ENCODE measurements at regions not wholly inside any gene's neighbourhood (a gene's known extent, or its start where the extent isn't known, plus 50 kb on each side); places are given as distances from the start of the nearest gene placed in this dataset.

DNA sequence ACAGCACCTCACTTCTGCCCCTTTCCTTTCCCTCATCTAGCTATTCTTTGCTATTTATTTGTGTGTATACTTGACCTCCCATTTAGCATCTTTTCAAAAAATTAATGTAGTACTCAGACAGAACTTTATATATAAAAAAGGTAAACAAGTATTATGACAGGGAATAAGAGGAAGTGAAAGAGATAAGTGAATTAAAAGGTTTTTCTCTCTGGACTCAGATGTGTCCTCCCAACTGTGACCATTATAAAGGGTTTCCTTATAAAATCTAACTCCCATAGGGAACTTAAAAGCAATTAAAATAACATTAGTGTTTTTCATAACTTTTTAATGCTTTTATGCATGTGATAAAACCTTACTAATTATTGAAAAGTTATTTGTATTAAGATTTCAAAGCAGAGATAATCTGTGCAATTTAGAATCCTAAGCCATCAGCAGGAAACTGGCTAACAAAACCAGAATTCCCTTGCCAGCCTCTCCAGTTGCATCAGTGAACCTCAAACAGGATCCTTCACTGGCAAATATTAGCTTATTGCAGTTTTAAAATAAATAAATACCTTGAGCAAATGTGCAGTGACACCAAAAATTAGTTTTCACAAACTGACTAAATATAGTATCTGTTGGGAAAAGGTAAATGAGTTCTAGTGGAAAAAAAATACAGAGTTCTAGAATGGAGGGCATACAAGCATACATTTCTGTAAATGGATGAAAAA is 930.7 kb downstream of the BCL11A start:
- Mint-ChIP-seq H3K4me1 (no peaks in the 10 kb centered on the region), H3K4me3 (no peak overlapping the region), H3K27ac (no peak overlapping the region), H3K9me3 (peaks cover 10% of the 10 kb centered on the region), H3K36me3 (no peaks in the 10 kb centered on the region), H3K27me3 (peaks cover 5% of the 10 kb centered on the region)

GRCh38 chr2:59604123-59604522 is 949.3 kb downstream of the BCL11A start:
- H3K4me3 Mint-ChIP-seq, result no peak overlapping the region
- H3K4me1 Mint-ChIP-seq, result no peaks in the 10 kb centered on the region
- no peaks in the 10 kb centered on the region for H3K9me3 Mint-ChIP-seq
- H3K27me3 Mint-ChIP-seq, result no peaks in the 10 kb centered on the region
- no peaks in the 10 kb centered on the region for H3K36me3 Mint-ChIP-seq
- no peak overlapping the region for H3K27ac Mint-ChIP-seq

- Mint-ChIP-seq H3K27me3 (peaks cover 10% of the 10 kb centered on the region), H3K36me3 (no peaks in the 10 kb centered on the region), H3K9me3 (no peaks in the 10 kb centered on the region), H3K27ac (no peak overlapping the region), H3K4me1 (peaks cover 5% of the 10 kb centered on the region), H3K4me3 (no peak overlapping the region)
These were observed 958.7 kb downstream of the BCL11A start for GRCh38 chr2:59594671-59595222.

DNA sequence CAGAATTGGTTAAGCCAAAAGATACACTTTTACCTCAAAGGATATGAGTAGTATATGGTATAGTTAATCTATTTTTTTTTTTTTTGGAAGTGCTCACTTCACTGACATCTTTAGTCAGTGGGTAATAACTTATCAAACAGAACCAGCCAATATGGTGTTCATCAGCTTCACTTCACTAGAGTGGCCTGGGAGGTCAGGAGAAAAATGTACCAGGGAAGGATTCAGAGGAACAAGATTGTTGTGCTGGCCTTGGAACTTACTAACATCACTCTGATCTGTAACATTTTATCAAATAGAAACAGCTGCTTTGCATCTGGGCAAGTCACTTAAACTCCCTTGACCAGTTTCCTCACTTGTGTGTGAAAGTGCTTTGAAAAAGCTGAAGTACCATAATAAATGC is 962.7 kb downstream of the BCL11A start:
- Mint-ChIP-seq H3K27ac (no peak overlapping the region), H3K4me3 (no peak overlapping the region), H3K27me3 (peaks cover 6% of the 10 kb centered on the region), H3K9me3 (no peaks in the 10 kb centered on the region), H3K36me3 (no peaks in the 10 kb centered on the region), H3K4me1 (peaks cover 5% of the 10 kb centered on the region)

DNA sequence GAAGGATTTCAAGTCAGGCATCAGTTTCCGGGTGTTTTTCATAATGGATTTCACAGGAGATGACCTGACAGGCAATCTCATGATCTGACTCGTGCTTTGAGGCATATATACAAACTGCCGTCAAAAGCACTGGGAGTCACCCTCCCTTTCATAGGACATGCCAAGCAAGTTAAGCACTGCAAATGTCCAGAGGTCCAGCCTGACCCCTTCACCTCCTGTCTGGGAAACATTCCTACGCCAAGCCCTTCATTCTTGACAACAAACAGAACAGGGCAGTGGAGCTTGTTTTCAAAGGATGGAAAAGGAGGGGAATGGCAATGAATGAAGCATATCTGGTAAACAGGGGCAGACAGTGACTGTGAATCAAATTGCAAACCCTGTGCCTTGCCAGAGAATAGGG is 963.6 kb downstream of the BCL11A start:
- no peaks in the 10 kb centered on the region for H3K36me3 Mint-ChIP-seq
- H3K27me3 Mint-ChIP-seq, result peaks cover 6% of the 10 kb centered on the region
- H3K4me1 Mint-ChIP-seq, result peaks cover 5% of the 10 kb centered on the region
- no peak overlapping the region for H3K4me3 Mint-ChIP-seq
- H3K27ac Mint-ChIP-seq, result no peak overlapping the region
- H3K9me3 Mint-ChIP-seq, result no peaks in the 10 kb centered on the region

DNA sequence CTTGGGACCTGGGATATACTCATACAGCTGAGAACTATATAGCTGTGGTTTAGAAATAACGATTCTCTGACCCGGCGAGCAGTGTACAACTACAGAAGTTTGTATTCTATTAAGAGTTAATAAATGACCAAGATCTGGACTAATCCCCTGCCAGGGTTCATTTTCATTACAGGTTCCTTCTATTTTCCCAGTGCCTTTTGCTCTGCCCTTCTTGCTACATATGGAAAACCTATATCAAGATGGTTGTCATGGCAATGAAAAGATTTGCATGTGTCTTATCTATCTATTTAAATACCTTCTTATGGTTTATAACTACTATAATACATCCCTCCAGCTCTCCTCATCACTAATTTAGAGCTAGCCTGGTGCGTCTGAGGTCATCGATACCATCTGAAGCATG is 965.2 kb downstream of the BCL11A start:
- Mint-ChIP-seq H3K9me3 (peaks cover 4% of the 10 kb centered on the region), H3K36me3 (no peaks in the 10 kb centered on the region), H3K4me3 (no peak overlapping the region), H3K4me1 (no peaks in the 10 kb centered on the region), H3K27ac (no peak overlapping the region), H3K27me3 (peaks cover 6% of the 10 kb centered on the region)

DNA sequence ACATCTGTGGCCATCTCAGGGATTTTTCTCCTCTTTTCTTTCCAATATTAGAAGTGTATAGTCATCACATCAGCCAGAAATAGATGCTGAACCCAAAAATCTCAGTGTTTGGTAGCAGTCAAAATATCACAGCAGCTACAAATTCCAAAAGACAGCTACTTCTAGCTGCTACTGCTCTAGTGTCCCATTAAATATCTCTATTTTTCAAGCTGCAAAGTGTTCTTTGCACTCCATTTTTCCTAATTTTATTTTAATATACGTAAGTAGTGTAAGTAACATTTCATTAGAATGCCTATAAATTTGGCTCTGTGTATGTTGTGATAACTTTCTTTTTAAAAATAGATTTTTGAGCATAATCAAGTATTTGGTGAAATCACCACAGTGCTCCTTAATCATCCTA is 967.3 kb downstream of the BCL11A start:
- Mint-ChIP-seq H3K4me3 (no peak overlapping the region), H3K36me3 (no peaks in the 10 kb centered on the region), H3K4me1 (no peaks in the 10 kb centered on the region), H3K9me3 (peaks cover 4% of the 10 kb centered on the region), H3K27me3 (no peaks in the 10 kb centered on the region), H3K27ac (no peak overlapping the region)

GRCh38 chr2:59585655-59586054 is 967.8 kb downstream of the BCL11A start:
- no peaks in the 10 kb centered on the region for H3K4me1 Mint-ChIP-seq
- no peak overlapping the region for H3K27ac Mint-ChIP-seq
- H3K36me3 Mint-ChIP-seq, result no peaks in the 10 kb centered on the region
- peaks cover 4% of the 10 kb centered on the region for H3K9me3 Mint-ChIP-seq
- H3K4me3 Mint-ChIP-seq, result no peak overlapping the region
- no peaks in the 10 kb centered on the region for H3K27me3 Mint-ChIP-seq

DNA sequence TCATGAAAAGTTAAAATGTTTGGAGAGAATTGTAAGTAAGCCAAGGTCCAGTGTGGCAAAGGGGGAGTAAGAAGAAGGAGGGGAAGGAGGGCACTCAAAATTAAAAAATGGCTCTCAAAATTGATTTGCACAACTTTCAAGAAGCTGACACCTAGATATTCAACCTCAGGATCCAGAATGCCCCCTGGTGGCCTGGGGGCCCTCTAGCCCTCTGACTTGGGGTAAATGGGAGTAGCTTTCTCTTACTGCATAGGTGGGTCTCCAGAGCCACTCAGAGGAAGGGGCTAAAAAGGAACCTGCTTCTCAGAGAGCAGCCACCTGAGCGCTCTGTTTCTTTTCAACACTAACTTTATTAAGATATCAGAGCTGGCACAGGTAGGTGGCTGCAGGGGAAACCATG is 968.5 kb downstream of the BCL11A start:
- Mint-ChIP-seq H3K4me1 (no peaks in the 10 kb centered on the region), H3K36me3 (no peaks in the 10 kb centered on the region), H3K9me3 (peaks cover 4% of the 10 kb centered on the region), H3K4me3 (no peak overlapping the region), H3K27ac (no peak overlapping the region), H3K27me3 (no peaks in the 10 kb centered on the region)

- Mint-ChIP-seq H3K36me3 (no peaks in the 10 kb centered on the region), H3K4me3 (no peak overlapping the region), H3K27ac (no peak overlapping the region), H3K4me1 (no peaks in the 10 kb centered on the region), H3K27me3 (no peaks in the 10 kb centered on the region), H3K9me3 (peaks cover 4% of the 10 kb centered on the region)
These were observed 970.2 kb downstream of the BCL11A start for GRCh38 chr2:59583173-59583765.

DNA sequence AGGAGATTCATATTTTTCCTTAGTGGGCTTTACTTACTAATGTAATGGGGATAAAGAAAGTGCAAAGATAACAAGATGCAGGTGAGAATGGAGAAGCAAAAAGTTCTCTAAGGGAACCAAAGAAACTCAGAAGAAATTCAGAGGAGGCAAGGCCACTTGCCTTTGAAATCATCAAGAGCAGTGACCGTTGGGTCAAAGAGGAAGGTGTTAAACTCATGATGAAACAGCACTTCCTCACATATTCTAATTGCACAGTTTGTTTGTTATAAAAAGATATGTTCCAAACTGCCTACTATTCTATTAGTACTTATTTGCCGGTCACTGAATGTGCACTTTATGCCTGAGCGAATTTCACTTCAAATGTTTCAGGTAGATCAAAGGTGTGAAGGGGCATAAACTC is 975.1 kb downstream of the BCL11A start:
- no peak overlapping the region for H3K4me3 Mint-ChIP-seq
- H3K9me3 Mint-ChIP-seq, result no peaks in the 10 kb centered on the region
- H3K27me3 Mint-ChIP-seq, result no peaks in the 10 kb centered on the region
- no peaks in the 10 kb centered on the region for H3K4me1 Mint-ChIP-seq
- H3K27ac Mint-ChIP-seq, result no peak overlapping the region
- no peaks in the 10 kb centered on the region for H3K36me3 Mint-ChIP-seq

DNA sequence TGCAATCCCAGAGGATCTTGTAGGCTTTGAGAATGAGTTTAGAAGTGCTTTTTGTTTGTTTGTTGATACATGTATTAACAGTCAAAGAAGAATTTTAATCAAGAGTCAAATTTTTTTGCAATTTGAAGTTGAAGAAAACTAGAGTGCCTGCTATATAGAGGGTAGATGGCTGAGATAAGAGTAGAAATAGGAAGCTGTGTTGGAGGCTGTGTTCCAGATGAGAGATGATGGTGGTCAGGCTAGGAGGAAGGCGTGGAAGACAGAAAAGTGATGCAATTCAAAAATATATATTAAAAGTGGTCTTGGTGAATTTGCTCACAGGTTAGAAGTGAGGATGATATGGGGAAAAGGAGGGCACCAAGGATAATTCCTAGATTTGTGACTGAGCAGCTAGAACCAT is 978.3 kb downstream of the BCL11A start:
- Mint-ChIP-seq H3K4me3 (no peak overlapping the region), H3K9me3 (no peaks in the 10 kb centered on the region), H3K27ac (no peak overlapping the region), H3K36me3 (no peaks in the 10 kb centered on the region), H3K4me1 (no peaks in the 10 kb centered on the region), H3K27me3 (no peaks in the 10 kb centered on the region)

GRCh38 chr2:59572227-59572626 is 981.2 kb downstream of the BCL11A start:
- no peaks in the 10 kb centered on the region for H3K4me1 Mint-ChIP-seq
- H3K27me3 Mint-ChIP-seq, result no peaks in the 10 kb centered on the region
- H3K36me3 Mint-ChIP-seq, result no peaks in the 10 kb centered on the region
- H3K27ac Mint-ChIP-seq, result no peak overlapping the region
- no peak overlapping the region for H3K4me3 Mint-ChIP-seq
- no peaks in the 10 kb centered on the region for H3K9me3 Mint-ChIP-seq

DNA sequence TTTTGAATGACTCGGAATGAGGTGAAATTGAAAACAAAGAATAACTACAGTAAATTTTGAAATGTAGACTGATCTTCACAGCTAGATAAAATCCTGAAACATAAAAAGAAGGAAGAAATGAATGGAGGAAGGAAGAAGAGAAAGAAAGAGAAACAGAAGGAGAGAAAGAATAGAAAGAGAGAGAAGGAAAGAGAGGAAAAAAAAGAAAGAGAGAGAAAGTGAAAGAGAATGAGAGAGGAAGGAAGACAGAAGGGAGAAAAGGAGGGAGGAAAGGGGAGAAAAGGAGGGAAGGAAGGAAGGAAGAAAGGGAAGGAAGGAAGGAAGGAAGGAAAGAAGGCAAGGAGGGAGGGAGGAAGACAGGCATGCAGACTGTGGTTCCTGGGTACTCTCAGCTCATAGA is 982.6 kb downstream of the BCL11A start:
- Mint-ChIP-seq H3K27me3 (no peaks in the 10 kb centered on the region), H3K4me3 (no peak overlapping the region), H3K4me1 (no peaks in the 10 kb centered on the region), H3K36me3 (no peaks in the 10 kb centered on the region), H3K9me3 (no peaks in the 10 kb centered on the region), H3K27ac (no peak overlapping the region)

- no peaks in the 10 kb centered on the region for H3K36me3 Mint-ChIP-seq
- no peaks in the 10 kb centered on the region for H3K27me3 Mint-ChIP-seq
- H3K4me3 Mint-ChIP-seq, result no peak overlapping the region
- H3K4me1 Mint-ChIP-seq, result no peaks in the 10 kb centered on the region
- H3K27ac Mint-ChIP-seq, result no peak overlapping the region
- H3K9me3 Mint-ChIP-seq, result no peaks in the 10 kb centered on the region
These were observed 984.3 kb downstream of the BCL11A start for GRCh38 chr2:59569124-59569523.

DNA sequence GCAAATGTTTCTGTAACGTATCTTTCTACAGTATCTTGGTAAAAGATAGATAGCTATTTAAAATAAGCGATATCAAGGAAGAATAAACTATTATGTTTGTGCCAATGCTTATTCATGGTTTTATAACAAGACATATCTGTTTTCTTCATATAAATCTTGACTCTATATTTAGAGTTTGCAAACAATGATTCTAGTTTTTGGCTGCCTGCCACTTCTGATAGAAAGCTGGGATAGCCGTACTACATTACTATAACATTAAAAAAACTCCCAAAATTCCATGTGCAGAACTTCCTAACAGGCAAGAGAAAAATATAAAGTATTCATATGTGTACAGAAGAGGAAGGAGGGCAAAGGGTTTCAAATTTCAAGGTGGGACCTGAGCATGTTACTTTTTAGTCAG is 985.0 kb downstream of the BCL11A start:
- no peaks in the 10 kb centered on the region for H3K4me1 Mint-ChIP-seq
- H3K4me3 Mint-ChIP-seq, result no peak overlapping the region
- no peak overlapping the region for H3K27ac Mint-ChIP-seq
- no peaks in the 10 kb centered on the region for H3K36me3 Mint-ChIP-seq
- no peaks in the 10 kb centered on the region for H3K27me3 Mint-ChIP-seq
- no peaks in the 10 kb centered on the region for H3K9me3 Mint-ChIP-seq

DNA sequence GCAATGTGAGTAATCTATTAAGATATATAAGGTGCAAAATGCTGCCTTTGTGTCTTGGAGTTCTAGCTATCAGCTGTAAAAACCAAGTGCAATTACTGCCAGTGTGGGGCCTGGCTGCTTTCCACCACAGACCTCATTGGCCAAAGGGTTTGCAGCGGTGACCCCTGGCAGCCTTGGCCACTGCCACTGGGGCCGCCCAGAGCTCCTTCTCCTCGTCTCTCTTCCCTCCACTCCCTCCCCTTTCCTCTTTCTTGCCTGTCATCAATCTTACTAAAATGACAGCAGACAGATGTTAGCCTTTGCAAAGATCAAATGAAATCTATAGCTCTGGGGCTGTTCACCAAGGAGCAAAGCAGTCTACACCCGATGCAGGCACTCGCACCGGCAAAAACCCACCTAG is 986.3 kb downstream of the BCL11A start:
- Mint-ChIP-seq H3K27ac (no peak overlapping the region), H3K4me3 (no peak overlapping the region), H3K4me1 (no peaks in the 10 kb centered on the region), H3K36me3 (no peaks in the 10 kb centered on the region), H3K27me3 (no peaks in the 10 kb centered on the region), H3K9me3 (no peaks in the 10 kb centered on the region)
